ENCODE measurements at regions not wholly inside any gene's neighbourhood (a gene's known extent, or its start where the extent isn't known, plus 50 kb on each side); places are given as distances from the start of the nearest gene placed in this dataset.

- Histone ChIP-seq H4K20me1 (replicated peaks in 1 of 2; ENCODE audit: control insufficient read depth in 1 of 2, insufficient read depth in 2 of 2, low read length in 2 of 2) (no peaks in the 10 kb centered on the region), H3K79me2 (ENCODE audit: control insufficient read depth in 1 of 2, insufficient read depth in 2 of 2, low read length in 2 of 2) (no peaks in the 10 kb centered on the region), H3K23ac (ENCODE audit: insufficient read length) (no peak overlapping the region), H3K36me3 (ENCODE audit: control insufficient read depth in 2 of 4, insufficient read depth in 4 of 4, low read length in 3 of 4) (no peaks in the 10 kb centered on the region), H3K4me3 (ENCODE audit: extremely low read depth in 1 of 4, insufficient read depth in 2 of 4, low read depth in 3 of 4, low read length in 4 of 4) (no peak overlapping the region), H3K23me2 (ENCODE audit: low read depth, low read length) (no peaks in the 10 kb centered on the region), H2BK15ac (ENCODE audit: low read length) (no peak overlapping the region), H2BK120ac (replicated peaks; ENCODE audit: low read depth, low read length) (no peak overlapping the region), H3K4me2 (ENCODE audit: insufficient read depth in 1 of 2, low read depth in 2 of 2, low read length in 2 of 2) (no peak overlapping the region), H3K79me1 (ENCODE audit: low read depth, low read length) (no peaks in the 10 kb centered on the region), H3K4me1 (replicated peaks in 1 of 4; ENCODE audit: control insufficient read depth in 3 of 4, insufficient read depth in 4 of 4, low read length in 3 of 4) (no peaks in the 10 kb centered on the region), H3K18ac (ENCODE audit: extremely low read depth, low read length) (no peak overlapping the region), H4K8ac (ENCODE audit: extremely low read depth, insufficient read depth, low read length) (no peak overlapping the region), H2BK12ac (ENCODE audit: low read depth, low read length) (no peak overlapping the region), H3K27me3 (replicated peaks in 1 of 4; ENCODE audit: control insufficient read depth in 3 of 4, extremely low read depth in 1 of 4, insufficient read depth in 3 of 4, low read length in 3 of 4) (no peaks in the 10 kb centered on the region), H2AK5ac (ENCODE audit: low read depth, low read length) (no peak overlapping the region), H2BK5ac (ENCODE audit: low read depth, low read length) (no peak overlapping the region), H3K14ac (ENCODE audit: insufficient read length) (no peak overlapping the region), H4K5ac (ENCODE audit: insufficient read length, low read depth, low read length) (no peak overlapping the region), H4K91ac (replicated peaks; ENCODE audit: insufficient read length, low read length) (no peak overlapping the region), H3K4ac (replicated peaks; ENCODE audit: insufficient read length, low read depth, low read length) (no peak overlapping the region), H3K56ac (replicated peaks; ENCODE audit: insufficient read length, low read depth, low read length) (no peak overlapping the region), H2AFZ (ENCODE audit: low read length) (no peak overlapping the region), H3K9ac (replicated peaks in 1 of 4; ENCODE audit: extremely low read depth in 1 of 4, low read depth in 3 of 4, low read length in 3 of 4) (no peak overlapping the region), H2BK20ac (ENCODE audit: low read length) (no peak overlapping the region), H3K27ac (ENCODE audit: low read depth, low read length) (no peak overlapping the region), H3K9me3 (ENCODE audit: insufficient read depth in 2 of 2, low read depth in 1 of 2, low read length in 1 of 2) (no peaks in the 10 kb centered on the region)
- ChIA-PET CTCF (ENCODE audit: partially characterized antibody) (interaction anchor here (2.0 kb wide), 1 partner anchor 49 kb away, joined by 4 read pairs; no protein-coding TSS in a partner anchor), POLR2A (ENCODE audit: partially characterized antibody) (no interaction called here)
- FAIRE-seq (no peak), DNase-seq (ENCODE audit: low read depth in 1 of 2, low spot score in 2 of 2) (no peak)
- 67% methylated on average over 2 of the region's 2 CpGs; no CpG with 5 or more reads in 1 of the 2 experiments for WGBS, 2 experiments (ENCODE audit: extremely low coverage in 1 of 2, insufficient coverage in 1 of 2, insufficient read length in 1 of 2, insufficient replicate concordance in 2 of 2, low coverage in 1 of 2, low lambda C conversion rate in 2 of 2, missing lambda C conversion rate in 1 of 2)
- TF ChIP-seq BCL11A (IDR thresholded peaks at IDR 0.05; ENCODE audit: low read depth in 2 of 2, low read length in 2 of 2), result no peak
- TF ChIP-seq, protein P1, sequence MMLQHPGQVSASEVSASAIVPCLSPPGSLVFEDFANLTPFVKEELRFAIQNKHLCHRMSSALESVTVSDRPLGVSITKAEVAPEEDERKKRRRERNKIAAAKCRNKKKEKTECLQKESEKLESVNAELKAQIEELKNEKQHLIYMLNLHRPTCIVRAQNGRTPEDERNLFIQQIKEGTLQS (IDR thresholded peaks at IDR 0.05; ENCODE audit: insufficient read depth, low read depth, low read length), result no peak
- no peak for TF ChIP-seq PHF8 (conservative IDR thresholded peaks at IDR 0.05; ENCODE audit: low read depth, low read length)
- no peak for TF ChIP-seq GTF2F1 (IDR thresholded peaks at IDR 0.05; ENCODE audit: borderline replicate concordance, low read depth, low read length)
Measured at GRCh38 chr15:47663101-47663500, 54.2 kb upstream of the SEMA6D start.

Data from H1 (cell line).